HEK293 (cell line): ENCODE measurements at regions not wholly inside any gene's neighbourhood (a gene's known extent, or its start where the extent isn't known, plus 50 kb on each side); places are given as distances from the start of the nearest gene placed in this dataset.
A peak's percentile ranks its signal among the peaks of the same experiment; 100 is the strongest.

ENCODE experiments used
- GLI2 ChIP-seq: fragments of 450-650 bp; formaldehyde crosslinking; IDR thresholded peaks from 2 replicates; pipeline ENCODE4; 2017; ENCODE audit warnings: missing biosample characterization, missing genetic modification characterization, low read depth, borderline replicate concordance
- HIC1 ChIP-seq: fragments of 450-650 bp; formaldehyde crosslinking; IDR thresholded peaks from 2 replicates; pipeline ENCODE4 v1.5.1; 2016; ENCODE audit warnings: missing biosample characterization, missing genetic modification characterization
- IKZF3 ChIP-seq: fragments of 450-650 bp; IDR thresholded peaks from 2 replicates; pipeline ENCODE4 v1.5.0; 2018; ENCODE audit warnings: missing biosample characterization, mild to moderate bottlenecking, missing genetic modification characterization, moderate library complexity
- KLF1 ChIP-seq: fragments of 450-650 bp; formaldehyde crosslinking; IDR thresholded peaks from 2 replicates; pipeline ENCODE4 v1.5.1; 2016; ENCODE audit warnings: missing biosample characterization, missing genetic modification characterization
- PRDM10 ChIP-seq: fragments of 450-650 bp; formaldehyde crosslinking; IDR thresholded peaks from 2 replicates; pipeline ENCODE4 v1.5.1; 2016; ENCODE audit warnings: missing biosample characterization, missing genetic modification characterization
- REST ChIP-seq: fragments of 450-650 bp; formaldehyde crosslinking; IDR thresholded peaks from 2 replicates; pipeline ENCODE4 v1.5.1; 2016; ENCODE audit warnings: missing biosample characterization, missing genetic modification characterization
- SCRT1 ChIP-seq: fragments of 450-650 bp; formaldehyde crosslinking; IDR thresholded peaks from 2 replicates; pipeline ENCODE4 v1.5.1; 2016; ENCODE audit warnings: missing biosample characterization, missing genetic modification characterization, borderline replicate concordance
- SP2 ChIP-seq: fragments of 450-650 bp; formaldehyde crosslinking; IDR thresholded peaks from 2 replicates; pipeline ENCODE4 v1.5.1; 2016; ENCODE audit warnings: missing biosample characterization, missing genetic modification characterization
- ZBTB11 ChIP-seq: fragments of 450-650 bp; formaldehyde crosslinking; conservative IDR thresholded peaks from 2 replicates; pipeline ENCODE4 v1.5.1; 2016; ENCODE audit warnings: low read depth, missing biosample characterization, missing genetic modification characterization
- ZNF140 ChIP-seq: fragments of 450-650 bp; formaldehyde crosslinking; IDR thresholded peaks from 2 replicates; pipeline ENCODE4 v1.5.1; 2016; ENCODE audit warnings: missing biosample characterization, missing genetic modification characterization
- ZNF157 ChIP-seq: fragments of 450-650 bp; formaldehyde crosslinking; IDR thresholded peaks from 2 replicates; pipeline ENCODE4 v1.5.1; 2016; ENCODE audit warnings: missing biosample characterization, missing genetic modification characterization
- ZNF23 ChIP-seq: fragments of 450-650 bp; formaldehyde crosslinking; IDR thresholded peaks from 2 replicates; pipeline ENCODE4 v1.5.1; 2016; ENCODE audit warnings: missing biosample characterization, missing genetic modification characterization, borderline replicate concordance
- ZNF362 ChIP-seq: fragments of 450-650 bp; formaldehyde crosslinking; IDR thresholded peaks from 2 replicates; pipeline ENCODE4 v1.5.1; 2016; ENCODE audit warnings: missing biosample characterization, missing genetic modification characterization
- ZNF37A ChIP-seq: fragments of 450-650 bp; IDR thresholded peaks from 2 replicates; pipeline ENCODE4 v1.5.1; 2018; ENCODE audit warnings: missing biosample characterization, missing genetic modification characterization
- ZNF394 ChIP-seq: fragments of 450-650 bp; formaldehyde crosslinking; IDR thresholded peaks from 2 replicates; pipeline ENCODE4 v1.5.1; 2016; ENCODE audit warnings: missing biosample characterization, missing genetic modification characterization, mild to moderate bottlenecking, moderate library complexity, borderline replicate concordance
- ZNF473 ChIP-seq: fragments of 450-650 bp; formaldehyde crosslinking; IDR thresholded peaks from 2 replicates; pipeline ENCODE4 v1.5.1; 2017; ENCODE audit warnings: missing biosample characterization, missing genetic modification characterization
- ZNF544 ChIP-seq: fragments of 450-650 bp; formaldehyde crosslinking; IDR thresholded peaks from 2 replicates; pipeline ENCODE4 v1.5.0; 2017; ENCODE audit warnings: missing biosample characterization, missing genetic modification characterization
- ZNF580 ChIP-seq: fragments of 450-650 bp; formaldehyde crosslinking; IDR thresholded peaks from 2 replicates; pipeline ENCODE4 v1.5.1; 2016; ENCODE audit warnings: missing biosample characterization, missing genetic modification characterization
- ZNF596 ChIP-seq: fragments of 450-650 bp; IDR thresholded peaks from 2 replicates; pipeline ENCODE4 v1.5.0; 2018; ENCODE audit warnings: missing biosample characterization, mild to moderate bottlenecking, missing genetic modification characterization, moderate library complexity
- ZNF654 ChIP-seq: fragments of 450-650 bp; formaldehyde crosslinking; IDR thresholded peaks from 2 replicates; pipeline ENCODE4 v1.5.1; 2016; ENCODE audit warnings: low read depth, missing biosample characterization, missing genetic modification characterization
- ZNF747 ChIP-seq: fragments of 450-650 bp; formaldehyde crosslinking; IDR thresholded peaks from 2 replicates; pipeline ENCODE4 v1.5.1; 2016; ENCODE audit warnings: missing biosample characterization, missing genetic modification characterization

GRCh38 chr5:174335682-174336364 lies 290.3 kb downstream of the NSG2 start (continued):
- TF ChIP-seq ZNF362 (tag by site-specific recombination) (no peak; the same call in 1 of the 2 replicates), GLI2 (tag by site-specific recombination) (no peak), SP2 (no peak), ZNF654 (no peak), SCRT1 (tag by site-specific recombination) (peak; percentile 82; the same call in 1 of the 2 replicates), ZNF394 (peak; percentile 49; the same call in 1 of the 2 replicates), KLF1 (tag by site-specific recombination) (no peak), ZNF473 (tag by site-specific recombination) (no peak), ZNF23 (tag by site-specific recombination) (no peak), ZNF580 (tag by site-specific recombination) (peak; percentile 94), REST (tag by site-specific recombination) (no peak), ZNF157 (no peak), ZBTB11 (tag by site-specific recombination) (no peak), ZNF37A (tag by site-specific recombination) (no peak), ZNF596 (no peak), ZNF747 (no peak), ZNF544 (no peak), ZNF140 (no peak), IKZF3 (tag by site-specific recombination) (peak; percentile 91), HIC1 (tag by site-specific recombination) (peak; percentile 94), PRDM10 (tag by site-specific recombination) (0 out of 2 replicates have a peak, but pooled peaks have one; percentile 33)
